MM.1S (cell line): ENCODE measurements at regions not wholly inside any gene's neighbourhood (a gene's known extent, or its start where the extent isn't known, plus 50 kb on each side); places are given as distances from the start of the nearest gene placed in this dataset.

Source experiments
- DNase-seq: peaks from one replicate; pipeline ENCODE4 v3.0.0-alpha.2; 2015
- H2AFZ ChIP-seq: fragments of 300-600 bp; sonication (generic); 2 replicates; pipeline ENCODE4 v1.6.0; 2016; ENCODE audit warnings: antibody characterized with exemption, low read length
- H3F3A ChIP-seq: fragments of 300-600 bp; sonication (generic); 2 replicates; pipeline ENCODE4 v1.6.1; 2016; ENCODE audit warnings: mild to moderate bottlenecking, antibody characterized with exemption, low read length, moderate library complexity, mixed read lengths; ENCODE audit not compliant: insufficient read depth
- H3K27ac ChIP-seq: fragments of 300-600 bp; sonication (generic); 2 replicates; pipeline ENCODE4 v1.5.1; 2016; ENCODE audit warnings: mild to moderate bottlenecking, low read length
- H3K27me3 ChIP-seq: fragments of 300-600 bp; sonication (generic); replicated peaks from 2 replicates; pipeline ENCODE4 v1.6.0; 2016; ENCODE audit warnings: low read length; ENCODE audit not compliant: insufficient read depth
- H3K36me3 ChIP-seq: fragments of 300-600 bp; sonication (generic); replicated peaks from 2 replicates; pipeline ENCODE4 v1.6.1; 2016; ENCODE audit warnings: mild to moderate bottlenecking, low read length, mixed read lengths; ENCODE audit not compliant: insufficient read depth
- H3K4me1 ChIP-seq: fragments of 300-600 bp; sonication (generic); 2 replicates; pipeline ENCODE4 v1.6.1; 2016; ENCODE audit warnings: low read length, mixed read lengths
- H3K4me2 ChIP-seq: fragments of 300-600 bp; sonication (generic); 2 replicates; pipeline ENCODE4 v1.6.0; 2016; ENCODE audit warnings: low read depth, low read length
- H3K4me3 ChIP-seq: fragments of 300-600 bp; sonication (generic); 2 replicates; pipeline ENCODE4 v1.5.1; 2016; ENCODE audit warnings: low read length, mixed read lengths
- H3K79me2 ChIP-seq: fragments of 300-600 bp; sonication (generic); 2 replicates; pipeline ENCODE4 v1.6.1; 2016; ENCODE audit warnings: mixed run types, low read length, mixed read lengths
- H3K9ac ChIP-seq: fragments of 300-600 bp; sonication (generic); 2 replicates; pipeline ENCODE4 v1.6.1; 2016; ENCODE audit warnings: low read length, mixed read lengths
- H3K9me2 ChIP-seq: fragments of 300-600 bp; sonication (generic); replicated peaks from 2 replicates; pipeline ENCODE4 v1.6.1; 2016; ENCODE audit warnings: mild to moderate bottlenecking, low read length, mixed read lengths; ENCODE audit not compliant: insufficient read depth
- H3K9me3 ChIP-seq: fragments of 300-600 bp; sonication (generic); replicated peaks from 2 replicates; pipeline ENCODE4 v1.6.1; 2016; ENCODE audit warnings: mild to moderate bottlenecking, low read length, mixed read lengths; ENCODE audit not compliant: insufficient read depth
- H4K20me1 ChIP-seq: fragments of 300-600 bp; sonication (generic); 2 replicates; pipeline ENCODE4 v1.6.1; 2016; ENCODE audit warnings: mild to moderate bottlenecking, low read length, moderate library complexity, mixed read lengths; ENCODE audit not compliant: insufficient read depth
- EZH2 ChIP-seq: fragments of 300-600 bp; sonication (generic); optimal IDR thresholded peaks from 2 replicates; pipeline ENCODE3; 2017; ENCODE audit warnings: low read depth, mild to moderate bottlenecking, antibody characterized with exemption, low read length, mixed read lengths
- EZH2phosphoT487 ChIP-seq: fragments of 300-600 bp; sonication (generic); IDR thresholded peaks from 2 replicates; pipeline ENCODE4 v1.6.1; 2018; ENCODE audit warnings: antibody characterized with exemption, low read length
- TF ChIP-seq, protein P1 (sequence below): fragments of 300-600 bp; sonication (generic); IDR thresholded peaks from 2 replicates; pipeline ENCODE4 v1.5.1; 2016; ENCODE audit warnings: antibody characterized with exemption, low read length, mixed read lengths

GRCh38 chr10:57791546-57791945 lies 476.1 kb downstream of the IPMK start:
- Histone ChIP-seq H3K4me2 (no peak overlapping the region), H3K36me3 (no peaks in the 10 kb centered on the region), H3K79me2 (no peaks in the 10 kb centered on the region), H3K4me3 (no peak overlapping the region), H3K9ac (no peak overlapping the region), H2AFZ (no peak overlapping the region), H3K9me3 (no peaks in the 10 kb centered on the region), H3F3A (no peaks in the 10 kb centered on the region), H3K9me2 (no peaks in the 10 kb centered on the region), H3K27ac (no peak overlapping the region), H3K4me1 (no peaks in the 10 kb centered on the region), H4K20me1 (no peaks in the 10 kb centered on the region), H3K27me3 (no peaks in the 10 kb centered on the region)
- no peak for TF ChIP-seq EZH2phosphoT487
- TF ChIP-seq, protein P1, sequence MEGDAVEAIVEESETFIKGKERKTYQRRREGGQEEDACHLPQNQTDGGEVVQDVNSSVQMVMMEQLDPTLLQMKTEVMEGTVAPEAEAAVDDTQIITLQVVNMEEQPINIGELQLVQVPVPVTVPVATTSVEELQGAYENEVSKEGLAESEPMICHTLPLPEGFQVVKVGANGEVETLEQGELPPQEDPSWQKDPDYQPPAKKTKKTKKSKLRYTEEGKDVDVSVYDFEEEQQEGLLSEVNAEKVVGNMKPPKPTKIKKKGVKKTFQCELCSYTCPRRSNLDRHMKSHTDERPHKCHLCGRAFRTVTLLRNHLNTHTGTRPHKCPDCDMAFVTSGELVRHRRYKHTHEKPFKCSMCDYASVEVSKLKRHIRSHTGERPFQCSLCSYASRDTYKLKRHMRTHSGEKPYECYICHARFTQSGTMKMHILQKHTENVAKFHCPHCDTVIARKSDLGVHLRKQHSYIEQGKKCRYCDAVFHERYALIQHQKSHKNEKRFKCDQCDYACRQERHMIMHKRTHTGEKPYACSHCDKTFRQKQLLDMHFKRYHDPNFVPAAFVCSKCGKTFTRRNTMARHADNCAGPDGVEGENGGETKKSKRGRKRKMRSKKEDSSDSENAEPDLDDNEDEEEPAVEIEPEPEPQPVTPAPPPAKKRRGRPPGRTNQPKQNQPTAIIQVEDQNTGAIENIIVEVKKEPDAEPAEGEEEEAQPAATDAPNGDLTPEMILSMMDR, result no peak
- TF ChIP-seq EZH2, result no peak
- DNase-seq, result no peak

DNA sequence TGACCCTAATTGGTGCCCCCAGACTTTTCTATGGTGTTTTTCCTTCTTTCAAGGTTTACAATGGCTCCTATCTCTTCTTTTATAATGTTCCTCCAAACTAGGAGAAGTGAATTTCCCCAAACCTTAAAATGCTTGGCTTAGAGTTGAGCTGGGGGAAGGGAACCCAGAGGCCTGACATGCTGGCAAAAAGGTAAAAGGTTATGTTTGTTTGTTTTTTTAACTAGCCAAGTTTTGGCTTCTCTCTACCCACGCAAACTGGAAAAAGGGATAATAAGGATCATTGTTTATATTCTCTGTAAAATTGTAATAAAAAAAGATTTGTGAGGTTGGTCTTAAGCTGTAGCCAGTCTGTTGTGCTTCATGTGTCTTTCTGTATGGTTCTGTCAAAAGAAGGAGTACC lies 477.0 kb downstream of the IPMK start:
- DNase-seq, result no peak
- Histone ChIP-seq H3K4me2 (no peak overlapping the region), H3K27ac (no peak overlapping the region), H3K4me1 (no peaks in the 10 kb centered on the region), H3K9ac (no peak overlapping the region), H3K9me3 (no peaks in the 10 kb centered on the region), H3K79me2 (no peaks in the 10 kb centered on the region), H3K36me3 (no peaks in the 10 kb centered on the region), H3F3A (no peaks in the 10 kb centered on the region), H3K9me2 (no peaks in the 10 kb centered on the region), H4K20me1 (no peaks in the 10 kb centered on the region), H3K27me3 (no peaks in the 10 kb centered on the region), H2AFZ (no peak overlapping the region), H3K4me3 (no peak overlapping the region)
- TF ChIP-seq EZH2, result no peak
- no peak for TF ChIP-seq EZH2phosphoT487
- TF ChIP-seq, protein P1, result no peak

DNA sequence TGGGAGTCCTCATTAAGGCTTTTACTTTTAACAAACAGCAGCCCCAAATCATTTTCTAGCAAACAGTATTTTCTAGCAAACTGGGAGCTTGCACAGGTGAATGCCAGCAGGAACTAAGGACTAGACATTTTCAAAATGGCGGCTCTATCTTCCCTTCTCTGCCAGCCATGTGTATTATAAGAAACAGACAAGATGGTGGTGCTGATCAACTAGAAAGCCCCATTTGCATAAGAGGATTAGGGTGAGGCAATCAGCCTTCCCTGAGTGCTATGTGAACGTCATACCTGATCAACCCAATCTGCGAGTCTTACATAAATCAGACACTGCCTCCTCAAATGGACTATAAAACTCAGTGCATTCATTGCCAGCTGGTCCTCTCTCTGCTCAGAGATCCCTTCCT lies 479.6 kb downstream of the IPMK start:
- H3K9me2 ChIP-seq, result no peaks in the 10 kb centered on the region
- no peak overlapping the region for H3K9ac ChIP-seq
- no peaks in the 10 kb centered on the region for H3K79me2 ChIP-seq
- no peaks in the 10 kb centered on the region for H3K4me1 ChIP-seq
- no peak for DNase-seq
- no peaks in the 10 kb centered on the region for H3K36me3 ChIP-seq
- TF ChIP-seq EZH2 (no peak), EZH2phosphoT487 (no peak)
- TF ChIP-seq, protein P1, result no peak
- no peak overlapping the region for H2AFZ ChIP-seq
- H3K27ac ChIP-seq, result no peak overlapping the region
- H3K4me3 ChIP-seq, result no peak overlapping the region
- no peak overlapping the region for H3K4me2 ChIP-seq
- H4K20me1 ChIP-seq, result no peaks in the 10 kb centered on the region
- H3K27me3 ChIP-seq, result no peaks in the 10 kb centered on the region
- H3K9me3 ChIP-seq, result no peaks in the 10 kb centered on the region
- H3F3A ChIP-seq, result no peaks in the 10 kb centered on the region
